OCI-LY1 (cell line): ENCODE measurements at regions not wholly inside any gene's neighbourhood (a gene's known extent, or its start where the extent isn't known, plus 50 kb on each side); places are given as distances from the start of the nearest gene placed in this dataset.

ENCODE experiments used
- CTCF ChIP-seq: fragments of 200-600 bp; sonication (generic), shearing (Covaris generic); IDR thresholded peaks from 2 replicates; pipeline ENCODE4 v1.5.1; 2017; ENCODE audit warnings: mild to moderate bottlenecking, antibody characterized with exemption, low read length, moderate library complexity, mixed read lengths
- EZH2 ChIP-seq: fragments of 200-600 bp; sonication (generic), shearing (Covaris generic); IDR thresholded peaks from 2 replicates; pipeline ENCODE4 v1.8.0; 2017; ENCODE audit warnings: borderline replicate concordance, mixed run types, mild to moderate bottlenecking, antibody characterized with exemption, low read length, moderate library complexity, mixed read lengths

- TF ChIP-seq CTCF (peak; percentile 92), EZH2 (no peak)
These were observed 66.7 kb upstream of the HAAO start for GRCh38 chr2:42859006-42859552.
